ENCODE measurements at regions not wholly inside any gene's neighbourhood (a gene's known extent, or its start where the extent isn't known, plus 50 kb on each side); places are given as distances from the start of the nearest gene placed in this dataset.

DNA sequence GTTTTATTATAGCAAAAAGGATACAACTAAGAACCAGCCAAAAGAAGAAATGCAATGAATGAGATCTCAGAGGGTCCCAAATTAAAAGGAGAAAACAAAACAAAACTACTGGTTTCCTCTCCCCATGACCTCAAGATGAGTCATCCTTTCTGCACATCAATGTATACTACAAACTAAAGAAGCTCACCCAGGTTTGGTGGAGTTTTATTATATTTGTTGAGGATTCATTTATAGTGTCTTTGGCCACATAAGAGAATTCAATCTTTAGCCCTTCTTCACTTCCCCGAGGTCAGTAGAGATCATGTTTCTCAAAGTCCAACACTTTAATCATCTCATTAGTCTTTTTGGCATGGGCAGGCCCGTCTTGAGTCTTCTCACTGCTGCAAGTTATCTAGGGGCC is 210.6 kb downstream of the SLC6A15 start:
- TF ChIP-seq, protein P1, sequence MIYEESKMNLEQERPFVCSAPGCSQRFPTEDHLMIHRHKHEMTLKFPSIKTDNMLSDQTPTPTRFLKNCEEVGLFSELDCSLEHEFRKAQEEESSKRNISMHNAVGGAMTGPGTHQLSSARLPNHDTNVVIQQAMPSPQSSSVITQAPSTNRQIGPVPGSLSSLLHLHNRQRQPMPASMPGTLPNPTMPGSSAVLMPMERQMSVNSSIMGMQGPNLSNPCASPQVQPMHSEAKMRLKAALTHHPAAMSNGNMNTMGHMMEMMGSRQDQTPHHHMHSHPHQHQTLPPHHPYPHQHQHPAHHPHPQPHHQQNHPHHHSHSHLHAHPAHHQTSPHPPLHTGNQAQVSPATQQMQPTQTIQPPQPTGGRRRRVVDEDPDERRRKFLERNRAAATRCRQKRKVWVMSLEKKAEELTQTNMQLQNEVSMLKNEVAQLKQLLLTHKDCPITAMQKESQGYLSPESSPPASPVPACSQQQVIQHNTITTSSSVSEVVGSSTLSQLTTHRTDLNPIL (CRISPR knock-in tag; IDR thresholded peaks at IDR 0.05; ENCODE audit: low read depth) = no peak
- TF ChIP-seq TOX (CRISPR knock-in tag; IDR thresholded peaks at IDR 0.05; ENCODE audit: borderline replicate concordance) (no peak), ISL1 (CRISPR knock-in tag; IDR thresholded peaks at IDR 0.05) (no peak), TCF4 (CRISPR knock-in tag; IDR thresholded peaks at IDR 0.05; ENCODE audit: borderline replicate concordance) (no peak), ZFP30 (CRISPR knock-in tag; IDR thresholded peaks at IDR 0.05) (no peak), ZNF565 (CRISPR knock-in tag; conservative IDR thresholded peaks at IDR 0.05; ENCODE audit: low read depth) (no peak), ARNTL (CRISPR knock-in tag; IDR thresholded peaks at IDR 0.05; ENCODE audit: borderline replicate concordance, low read depth) (no peak), ZC3H10 (CRISPR knock-in tag; IDR thresholded peaks at IDR 0.05) (no peak)
- TF ChIP-seq, protein P2, sequence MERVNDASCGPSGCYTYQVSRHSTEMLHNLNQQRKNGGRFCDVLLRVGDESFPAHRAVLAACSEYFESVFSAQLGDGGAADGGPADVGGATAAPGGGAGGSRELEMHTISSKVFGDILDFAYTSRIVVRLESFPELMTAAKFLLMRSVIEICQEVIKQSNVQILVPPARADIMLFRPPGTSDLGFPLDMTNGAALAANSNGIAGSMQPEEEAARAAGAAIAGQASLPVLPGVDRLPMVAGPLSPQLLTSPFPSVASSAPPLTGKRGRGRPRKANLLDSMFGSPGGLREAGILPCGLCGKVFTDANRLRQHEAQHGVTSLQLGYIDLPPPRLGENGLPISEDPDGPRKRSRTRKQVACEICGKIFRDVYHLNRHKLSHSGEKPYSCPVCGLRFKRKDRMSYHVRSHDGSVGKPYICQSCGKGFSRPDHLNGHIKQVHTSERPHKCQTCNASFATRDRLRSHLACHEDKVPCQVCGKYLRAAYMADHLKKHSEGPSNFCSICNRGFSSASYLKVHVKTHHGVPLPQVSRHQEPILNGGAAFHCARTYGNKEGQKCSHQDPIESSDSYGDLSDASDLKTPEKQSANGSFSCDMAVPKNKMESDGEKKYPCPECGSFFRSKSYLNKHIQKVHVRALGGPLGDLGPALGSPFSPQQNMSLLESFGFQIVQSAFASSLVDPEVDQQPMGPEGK (CRISPR knock-in tag; IDR thresholded peaks at IDR 0.05; ENCODE audit: borderline replicate concordance) = no peak

Data from SK-N-SH treated with all-trans-retinoic acid at 6 μM for 48 hours (cell line).